HG02870 (cell line): ENCODE measurements at regions not wholly inside any gene's neighbourhood (a gene's known extent, or its start where the extent isn't known, plus 50 kb on each side); places are given as distances from the start of the nearest gene placed in this dataset.

Source experiments
- ATAC-seq: cut with Tn5 transposase; IDR thresholded peaks from one replicate; pipeline ENCODE4 v1.9.1; 2021; ENCODE audit warnings: mild to moderate bottlenecking, moderate library complexity; ENCODE audit not compliant: unreplicated experiment

DNA sequence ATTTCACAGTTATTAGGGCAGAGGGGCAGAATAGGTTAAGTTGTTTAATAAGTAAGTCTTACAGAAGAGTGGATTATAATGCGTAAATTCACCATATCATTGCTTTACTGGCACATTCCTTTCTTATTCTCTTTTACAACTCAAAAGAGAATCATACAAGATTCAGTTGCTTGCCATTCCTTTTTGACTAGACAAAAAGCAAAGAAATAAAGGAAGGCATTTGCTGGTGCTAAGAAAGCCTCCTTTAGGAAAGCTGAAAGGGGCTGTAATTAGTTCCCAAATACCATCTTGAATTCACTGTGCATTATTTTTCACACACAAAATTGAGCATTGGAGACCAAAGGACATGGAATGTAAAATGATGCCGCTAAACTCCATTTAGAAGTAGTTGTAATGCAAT is 499.3 kb downstream of the NXPH1 start:
- no peak for ATAC-seq

DNA sequence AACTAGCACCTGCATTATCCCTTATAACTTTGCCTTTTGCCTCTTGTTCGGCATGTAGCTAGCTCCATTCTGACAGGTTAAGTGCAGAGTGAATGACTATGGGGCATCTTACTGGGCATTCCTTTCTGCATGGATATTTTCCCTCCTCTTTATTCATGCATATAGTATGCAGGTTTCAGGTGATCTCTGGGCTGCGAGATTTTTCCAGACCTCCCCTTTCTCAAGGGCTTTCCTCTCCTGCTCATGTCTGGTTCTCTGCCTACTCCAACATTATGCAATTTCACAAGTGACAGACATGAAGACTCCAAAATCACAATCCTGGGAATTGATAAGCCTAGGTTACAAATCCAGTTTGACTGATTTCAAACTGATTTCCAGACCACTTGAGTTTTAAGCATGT is 503.8 kb downstream of the NXPH1 start:
- no peak for ATAC-seq

DNA sequence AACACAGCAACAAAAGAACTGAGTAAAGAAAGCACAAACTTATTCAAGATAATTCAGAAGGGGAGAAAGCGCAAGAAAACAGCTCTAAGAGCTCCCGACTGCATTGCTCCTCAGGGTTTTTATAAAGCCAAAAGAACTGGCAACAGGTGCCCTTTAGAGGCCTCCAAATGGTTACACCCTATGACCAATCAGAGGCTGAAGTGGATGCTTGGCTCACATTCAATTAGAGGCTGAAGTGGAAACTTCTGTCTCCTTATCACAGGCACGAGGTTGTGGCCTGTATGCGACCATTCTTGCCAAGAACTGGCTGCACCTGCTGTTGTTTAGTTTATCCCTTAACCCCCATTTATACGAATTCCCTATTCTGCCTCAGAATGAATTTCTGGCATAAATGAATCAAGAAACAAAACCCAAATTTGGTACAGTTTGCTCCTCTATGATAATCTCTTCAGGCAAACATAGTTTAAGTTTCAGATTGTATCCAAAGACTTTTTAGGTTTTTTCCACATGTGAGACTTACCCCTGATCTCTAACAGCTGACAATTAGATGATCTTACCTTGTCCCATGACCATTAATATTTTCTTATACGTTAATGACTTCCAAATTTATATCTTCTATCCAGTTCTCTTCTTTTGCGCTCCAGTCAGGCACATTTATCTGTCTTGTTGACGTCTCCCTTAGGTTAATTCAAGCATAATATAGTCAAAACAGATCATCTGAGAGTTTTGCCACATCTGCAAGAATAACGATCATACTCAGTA is 504.8 kb downstream of the NXPH1 start:
- no peak for ATAC-seq

DNA sequence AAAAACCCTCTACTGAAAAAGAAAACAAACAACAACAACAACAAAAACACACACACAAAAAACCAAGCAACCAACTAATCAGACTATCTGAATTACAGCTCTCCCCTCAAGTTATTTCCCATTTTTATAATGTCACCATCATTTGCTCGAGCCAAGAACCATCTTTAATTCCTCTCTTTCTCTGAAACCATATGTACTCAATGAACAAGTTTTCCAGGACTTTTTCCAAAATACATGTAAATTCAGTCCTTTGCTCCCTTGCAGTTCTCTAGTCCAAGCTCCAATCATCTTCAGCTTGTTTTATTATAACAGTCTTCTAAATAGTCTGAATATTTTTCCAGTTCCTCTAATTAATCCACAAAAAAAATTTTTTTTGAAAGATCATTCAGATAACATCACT is 506.0 kb downstream of the NXPH1 start:
- ATAC-seq = no peak

DNA sequence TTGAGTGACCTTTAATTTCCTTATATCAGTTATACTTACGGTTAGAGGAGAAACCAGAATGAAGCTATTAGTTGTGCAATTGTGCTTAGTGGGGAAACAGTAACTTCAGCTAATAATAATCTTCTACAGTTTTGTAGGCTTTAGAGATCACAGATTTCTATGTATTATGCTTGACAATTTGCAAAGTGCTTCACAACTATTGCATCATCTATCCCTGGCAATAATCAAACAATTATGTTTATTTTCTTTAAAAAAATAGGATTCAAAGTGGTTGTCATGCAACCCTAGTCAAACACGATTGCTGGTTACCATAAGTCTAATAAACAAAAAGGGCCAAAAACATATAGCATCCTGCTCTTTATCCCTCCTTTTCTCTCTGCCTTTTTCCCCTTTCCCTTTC is 530.3 kb downstream of the NXPH1 start:
- ATAC-seq = no peak

DNA sequence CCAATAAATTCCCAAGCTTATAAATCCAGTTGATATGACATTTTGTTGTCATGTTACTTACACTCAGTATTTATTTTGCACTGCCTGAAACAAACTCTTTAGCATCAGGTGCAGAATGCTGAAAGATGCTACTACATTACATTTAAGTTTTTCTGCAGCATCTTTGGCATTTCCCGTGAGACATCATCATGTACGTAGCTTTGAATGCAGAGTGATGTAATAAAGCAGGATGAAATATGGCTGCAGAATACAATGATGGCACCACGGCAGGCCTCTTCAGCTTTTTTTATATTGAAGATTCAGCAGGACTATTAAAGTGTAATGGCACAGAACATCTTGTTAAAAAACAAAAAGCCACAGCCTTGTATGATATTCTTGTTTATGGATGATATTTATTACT is 531.8 kb downstream of the NXPH1 start:
- no peak for ATAC-seq

DNA sequence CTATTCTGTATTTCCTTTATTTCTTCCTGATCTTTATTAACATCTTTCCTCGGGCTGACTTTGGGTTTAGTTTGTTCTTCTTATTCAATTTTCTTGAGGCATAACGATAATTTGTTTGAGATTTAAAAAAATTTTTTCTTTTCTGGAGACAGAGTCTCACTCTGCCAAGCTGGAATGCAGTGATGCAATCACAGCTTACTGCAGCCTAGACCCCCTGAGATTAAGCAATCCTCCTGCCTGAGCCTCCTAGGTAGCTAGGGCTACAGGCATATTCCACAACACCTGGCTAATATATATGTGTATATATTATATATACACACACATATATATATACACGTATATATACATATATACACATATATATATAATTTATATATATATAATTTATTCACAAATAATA is 540.2 kb downstream of the NXPH1 start:
- ATAC-seq = no peak

DNA sequence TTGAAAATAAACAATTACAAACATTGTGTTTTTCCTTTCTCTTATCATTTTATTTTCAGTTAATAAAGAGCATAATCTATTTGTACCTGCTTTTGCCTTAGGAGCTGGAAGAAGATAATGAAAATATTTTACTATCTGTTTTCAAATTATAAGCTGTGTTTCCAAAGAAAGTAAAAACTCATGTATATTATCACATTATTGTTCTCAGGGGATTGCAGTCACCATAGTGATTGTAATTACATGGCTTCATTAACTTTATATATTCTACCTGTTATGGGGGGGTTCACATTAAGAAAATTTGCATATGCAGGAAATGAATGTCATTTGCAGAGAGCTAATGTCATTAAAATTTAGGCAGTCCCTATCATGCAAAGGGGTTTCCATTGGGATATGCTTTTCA is 542.3 kb downstream of the NXPH1 start:
- ATAC-seq = no peak

DNA sequence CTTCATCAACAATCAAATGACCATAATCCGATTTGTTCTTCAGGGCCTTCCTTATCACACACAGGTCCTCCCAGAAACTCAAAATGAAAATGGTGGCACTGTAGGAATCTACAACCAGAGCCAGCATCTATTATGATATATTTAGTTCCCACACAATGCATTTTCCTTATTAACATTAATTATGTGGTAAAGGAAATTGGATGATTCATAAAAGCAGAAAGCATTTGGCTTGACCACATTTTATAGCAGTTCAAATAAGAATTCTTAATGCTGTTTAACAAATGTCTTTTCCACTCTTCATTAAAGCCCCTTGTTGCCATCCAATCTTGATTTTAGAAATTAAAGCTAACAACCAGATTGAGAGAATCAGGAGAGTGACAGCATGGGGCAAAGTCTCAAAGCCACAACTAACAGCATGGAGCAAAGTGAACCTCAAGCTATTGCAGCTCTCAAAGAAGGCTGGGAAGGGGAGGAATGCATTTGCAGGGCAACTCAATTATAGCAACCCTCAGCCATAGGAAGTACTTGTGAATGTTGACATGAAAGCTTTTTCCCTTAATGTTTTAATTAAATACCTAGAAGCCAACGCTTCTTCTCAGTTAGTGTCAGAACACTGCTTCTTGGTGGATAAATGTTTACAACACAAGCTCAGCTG is 549.1 kb downstream of the NXPH1 start:
- ATAC-seq = no peak

DNA sequence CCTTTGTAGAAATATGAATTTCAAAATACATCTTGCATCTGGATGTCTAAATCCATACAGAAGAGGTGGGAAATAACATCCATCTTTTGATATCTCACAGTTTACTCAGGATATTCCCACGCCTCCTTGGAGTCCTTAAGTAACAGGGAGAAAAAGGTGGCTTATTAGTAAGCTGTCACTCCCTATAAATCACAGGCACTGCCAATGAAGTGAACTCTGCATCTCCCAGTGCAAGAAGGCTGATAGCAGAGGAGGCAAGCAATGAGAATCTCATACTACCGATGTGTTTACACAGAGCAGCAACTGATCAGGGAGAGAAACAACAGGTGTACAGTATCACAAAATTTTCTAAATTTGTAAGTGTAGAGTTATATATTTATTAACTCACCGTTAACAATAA is 551.8 kb downstream of the NXPH1 start:
- no peak for ATAC-seq

DNA sequence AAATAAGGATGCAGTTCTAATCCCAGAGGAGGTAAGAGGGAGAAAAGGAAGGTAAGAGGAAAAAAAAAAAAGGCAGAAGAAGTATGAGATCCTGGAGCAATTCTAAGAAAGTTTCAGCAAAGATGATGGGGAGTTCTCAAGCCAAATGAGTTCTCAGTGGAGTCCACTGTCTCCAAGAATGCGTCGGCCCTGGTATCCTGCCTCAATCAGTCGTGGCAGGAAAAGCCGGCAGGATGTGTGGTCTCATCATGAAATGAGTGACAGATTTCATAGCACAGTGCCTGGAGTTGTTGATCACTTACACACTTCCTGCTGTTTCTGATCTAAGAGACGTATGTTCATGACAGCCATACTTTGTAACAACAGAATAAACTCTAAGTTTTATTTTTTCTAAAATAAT is 554.9 kb downstream of the NXPH1 start:
- ATAC-seq = no peak

DNA sequence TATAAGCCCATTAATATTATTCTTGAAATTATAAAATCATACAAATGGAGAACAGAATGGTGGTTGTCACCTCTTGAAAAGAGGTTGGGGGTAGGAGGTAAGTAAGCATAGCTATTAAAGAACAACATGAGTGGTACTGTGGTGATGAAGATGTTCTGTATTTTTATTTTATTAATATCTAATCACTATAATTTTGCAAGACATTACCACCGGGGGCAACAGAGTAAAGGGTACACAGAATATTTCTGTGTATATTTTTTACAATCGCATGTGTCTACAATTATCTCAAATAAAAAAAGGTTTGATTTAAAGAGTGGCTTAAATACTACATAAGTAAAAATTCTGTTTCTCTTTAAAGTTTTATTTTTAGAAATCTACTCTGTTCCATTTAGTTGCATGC is 557.8 kb downstream of the NXPH1 start:
- no peak for ATAC-seq

DNA sequence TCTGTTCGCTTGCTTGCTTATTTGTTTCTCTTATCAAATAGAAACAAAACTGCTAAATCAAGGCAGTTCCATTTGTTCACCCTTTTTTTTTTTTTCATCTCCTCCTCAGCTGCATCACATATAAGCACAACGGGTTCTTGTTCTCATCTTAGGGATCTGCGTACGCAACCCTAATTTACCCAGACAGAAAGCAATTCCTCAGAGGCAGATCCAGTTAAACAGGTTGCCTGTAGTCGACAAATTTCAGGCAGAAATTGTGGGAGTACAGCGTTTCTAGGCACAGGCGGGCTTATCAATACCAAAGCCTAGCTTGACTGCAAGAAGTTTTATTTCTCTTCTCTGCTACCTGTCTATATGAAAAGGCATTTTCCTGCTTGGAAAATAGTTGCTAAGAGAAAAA is 565.4 kb downstream of the NXPH1 start:
- ATAC-seq = no peak

DNA sequence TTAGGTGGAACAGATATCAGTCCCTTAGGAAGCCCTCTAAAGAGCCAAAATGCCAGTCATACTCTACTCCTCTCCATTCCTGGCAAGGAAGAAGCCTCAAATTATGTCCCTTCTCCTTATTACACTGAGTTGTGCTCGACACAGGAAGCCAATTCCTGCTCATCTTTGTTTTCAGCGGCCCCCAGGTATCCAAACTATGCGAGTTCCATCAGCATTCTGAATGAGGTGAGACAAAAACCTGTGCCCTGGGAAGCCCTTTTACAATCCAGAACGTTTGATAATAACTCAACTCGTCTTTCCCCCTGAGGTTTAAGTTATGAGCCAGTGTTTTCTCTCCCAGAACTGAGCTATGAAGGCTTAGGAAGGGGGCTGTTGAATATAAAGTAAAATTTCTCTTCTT is 580.5 kb downstream of the NXPH1 start:
- no peak for ATAC-seq

DNA sequence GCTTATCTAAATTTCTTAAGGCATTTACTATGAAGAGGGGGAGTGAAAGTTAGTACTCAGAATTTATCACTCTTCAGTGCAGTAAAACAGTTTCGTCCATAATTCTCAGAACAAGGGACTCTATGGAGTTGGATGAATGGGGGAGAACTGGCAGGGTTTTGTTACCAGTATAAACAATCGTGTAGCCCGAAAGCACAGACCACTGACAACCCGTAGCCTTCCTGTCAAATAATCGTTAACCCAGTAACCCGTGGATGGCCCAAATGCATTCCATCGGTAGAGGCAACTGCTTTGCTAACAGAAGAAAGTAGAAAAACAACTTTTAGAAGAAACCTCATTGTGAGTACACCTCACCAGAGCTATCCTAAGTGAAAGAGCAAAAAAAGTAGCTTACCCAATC is 583.9 kb downstream of the NXPH1 start:
- no peak for ATAC-seq

DNA sequence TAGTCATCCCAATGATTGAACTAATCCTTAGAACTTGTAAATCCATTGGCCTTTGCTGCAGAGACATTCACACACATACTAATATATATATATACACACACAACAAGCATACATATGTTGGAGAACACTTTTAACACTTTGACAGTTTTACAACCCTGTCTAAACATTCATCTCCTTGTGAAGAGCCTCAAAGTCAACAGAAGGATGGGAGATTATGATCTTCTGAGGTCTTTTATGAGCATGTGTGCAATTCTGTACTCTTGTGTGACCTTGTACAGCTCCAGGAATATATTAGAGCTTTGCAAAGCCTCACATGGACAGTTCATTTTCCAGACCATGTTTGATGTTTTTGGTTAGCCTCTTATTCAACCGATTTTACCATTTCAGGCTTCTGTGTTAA is 589.0 kb downstream of the NXPH1 start:
- ATAC-seq = no peak

DNA sequence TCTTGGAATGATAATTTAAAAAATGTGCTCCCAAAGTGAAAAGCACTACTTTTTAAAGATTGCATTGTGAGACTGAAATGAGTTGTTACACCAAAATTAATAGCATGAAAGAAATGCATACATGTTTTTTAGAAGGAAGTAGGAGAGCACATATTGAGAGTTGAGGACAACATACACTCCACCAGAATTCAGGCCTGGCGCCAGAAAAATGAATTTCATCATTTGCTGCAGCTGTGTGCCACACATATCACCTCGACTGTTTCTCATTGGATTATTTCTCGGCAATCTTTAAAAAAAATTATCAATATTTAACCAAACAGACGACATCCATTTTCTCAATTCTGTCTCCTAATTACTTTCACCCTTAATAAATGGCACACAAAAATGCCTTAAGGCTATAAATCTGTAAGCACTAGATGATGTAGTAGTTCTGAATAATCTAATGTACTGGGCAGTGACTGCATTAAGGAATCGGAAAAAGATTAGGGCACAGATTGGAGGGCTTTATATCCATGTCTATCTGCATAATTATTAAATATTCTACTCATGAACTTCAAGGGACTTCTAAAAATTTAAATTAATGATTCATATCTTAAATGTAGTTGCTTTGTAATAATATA is 590.4 kb downstream of the NXPH1 start:
- no peak for ATAC-seq

DNA sequence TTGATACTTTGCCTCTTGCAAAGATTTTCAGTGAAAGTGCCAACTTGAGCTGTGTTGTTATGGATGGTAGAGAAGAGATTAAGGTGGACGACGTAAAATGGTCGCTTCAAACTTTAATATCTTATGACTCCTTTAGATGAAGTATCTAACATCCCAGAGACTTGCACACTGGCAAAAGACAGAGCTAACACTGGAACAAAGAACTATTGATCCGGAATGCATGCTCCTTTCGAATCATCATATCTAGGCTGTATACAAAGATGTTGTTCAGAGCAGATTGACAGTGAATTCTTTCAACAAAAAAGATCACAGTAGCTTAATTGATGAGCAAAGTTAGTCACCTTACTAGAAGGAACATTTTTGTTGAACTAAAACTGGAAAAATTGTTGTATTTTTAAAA is 592.7 kb downstream of the NXPH1 start:
- no peak for ATAC-seq

DNA sequence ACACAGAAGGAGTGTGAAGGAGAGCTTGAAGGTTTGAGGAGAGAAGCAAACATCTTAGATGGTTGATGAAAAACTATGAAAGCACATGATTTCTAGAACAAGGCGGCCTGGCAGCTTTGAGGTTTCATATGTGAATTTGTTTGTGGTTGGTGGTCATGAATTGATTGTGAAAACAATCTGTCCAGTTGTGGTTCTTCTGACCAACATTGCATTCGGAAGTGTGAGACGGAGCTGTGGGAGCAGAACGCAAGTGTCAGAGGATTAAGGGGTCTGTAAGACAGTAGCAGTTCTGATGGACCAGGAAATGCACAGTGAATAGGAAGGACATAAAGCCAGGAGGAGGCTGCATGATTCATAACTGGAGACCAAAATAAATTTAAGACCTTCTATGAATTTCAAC is 594.6 kb downstream of the NXPH1 start:
- no peak for ATAC-seq

DNA sequence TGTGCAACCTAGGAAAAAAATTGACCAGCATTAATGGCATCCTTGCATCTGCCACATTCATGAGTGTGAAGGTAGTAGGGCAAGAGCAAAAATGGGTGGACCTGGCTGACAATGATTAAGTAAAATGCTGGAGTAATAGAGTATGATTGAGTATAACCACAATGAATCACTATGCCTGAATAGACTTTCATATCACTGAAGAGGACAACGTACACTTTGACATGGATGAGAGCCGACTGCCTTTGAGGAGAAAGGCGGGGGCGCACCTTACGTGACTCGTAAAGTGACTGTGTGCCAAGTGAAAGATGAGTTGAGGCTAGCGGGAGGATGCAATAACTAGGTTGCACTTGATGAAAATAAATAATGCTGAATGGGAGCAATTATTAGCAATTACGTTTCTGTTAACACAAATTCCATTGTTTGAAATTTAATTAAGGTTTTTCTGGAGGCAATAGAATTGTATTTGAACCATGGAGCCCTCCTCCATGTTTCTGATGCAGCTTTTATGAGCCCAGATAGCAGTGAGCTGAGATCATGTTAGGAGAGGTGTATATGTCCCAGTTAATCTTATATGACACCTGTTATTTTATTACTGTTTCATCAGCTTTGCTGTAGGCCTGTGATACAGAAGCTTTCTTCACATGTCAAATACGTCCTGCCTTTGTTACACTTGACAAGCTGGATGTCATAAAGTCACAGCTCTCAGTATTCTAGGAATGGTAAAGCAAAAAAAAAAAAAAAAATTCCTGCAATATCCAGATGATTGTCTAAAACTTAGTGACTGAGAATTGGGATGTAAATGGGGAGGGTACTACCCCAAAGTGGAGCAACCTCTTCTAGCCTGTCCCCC is 596.5 kb downstream of the NXPH1 start:
- no peak for ATAC-seq

DNA sequence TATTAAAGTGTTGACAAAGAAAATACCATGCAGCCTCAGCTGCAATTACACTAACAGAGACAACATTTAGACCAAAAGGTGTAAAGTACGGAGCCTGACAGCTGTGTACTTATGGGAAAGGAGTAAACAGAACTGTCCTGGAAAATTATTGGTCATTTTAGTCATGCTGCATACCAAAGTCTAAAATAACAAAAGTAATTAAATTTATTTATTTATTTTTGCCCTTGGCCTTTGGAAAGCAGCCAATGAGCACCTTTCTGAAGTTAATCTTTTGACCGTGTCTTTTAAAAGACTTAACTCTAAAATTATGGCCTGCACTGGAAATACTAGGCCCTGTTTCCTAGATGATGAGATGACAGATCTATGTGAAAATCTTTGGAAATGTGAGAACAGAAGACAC is 597.6 kb downstream of the NXPH1 start:
- ATAC-seq = no peak

DNA sequence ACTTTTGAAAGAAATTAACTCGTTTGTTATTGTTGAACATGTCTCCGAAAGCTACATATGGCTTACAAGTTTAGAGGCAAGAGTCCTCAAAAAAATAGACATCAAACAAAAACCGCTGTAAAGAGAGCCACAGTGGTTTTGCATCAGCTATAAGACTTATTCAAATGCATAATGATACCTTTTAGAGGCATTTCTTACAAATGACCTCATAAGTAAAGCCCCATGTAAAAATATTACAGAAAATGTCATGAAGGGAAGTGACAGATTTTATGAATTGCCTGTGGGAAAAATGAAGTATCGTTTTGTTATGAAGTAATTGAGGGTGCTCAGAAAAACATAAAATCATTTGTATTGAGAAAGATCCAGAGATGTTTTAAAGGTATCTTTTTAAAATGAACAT is 598.0 kb downstream of the NXPH1 start:
- no peak for ATAC-seq
